ENCODE measurements at regions not wholly inside any gene's neighbourhood (a gene's known extent, or its start where the extent isn't known, plus 50 kb on each side); places are given as distances from the start of the nearest gene placed in this dataset.

GRCh38 chr20:43389211-43389610 is 68.5 kb upstream of the SRSF6 start:
- TF ChIP-seq CTCF (IDR thresholded peaks at IDR 0.05) (no peak), POLR2A (IDR thresholded peaks at IDR 0.05) (no peak)

Data from heart left ventricle (tissue), 13 donors.